Left renal pelvis (tissue), 4 donors: ENCODE measurements at regions not wholly inside any gene's neighbourhood (a gene's known extent, or its start where the extent isn't known, plus 50 kb on each side); places are given as distances from the start of the nearest gene placed in this dataset.
"Not testable (repeated sequence)": the region's sequence is repeated elsewhere in the genome, so short reads cannot be mapped to it uniquely, and the experiment has no call there.

Experiments
- DNase-seq, 4 donors: peaks; one replicate each; pipeline ENCODE4 v3.0.0-alpha.2; 2013; ENCODE audit warnings: low read depth in 4 of 4, low spot score in 3 of 4

DNA sequence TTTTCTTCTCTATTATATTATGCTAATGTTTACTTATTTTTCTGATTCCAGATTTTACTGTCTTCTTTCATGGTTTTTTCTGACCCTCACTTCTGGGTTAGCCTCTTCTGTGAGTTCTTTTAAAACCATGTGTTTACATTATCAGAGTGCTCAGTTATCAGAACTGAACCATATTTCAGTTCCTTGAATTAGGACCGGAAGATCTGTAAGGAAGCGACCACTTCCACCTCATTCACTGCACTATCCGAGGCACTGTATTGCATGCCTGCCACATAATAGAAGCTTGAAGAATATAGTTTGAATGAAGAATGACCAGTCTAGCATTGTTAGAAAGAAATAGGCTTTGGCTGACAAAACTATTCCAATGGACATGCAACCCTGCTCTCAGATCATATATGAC is 281.0 kb upstream of the DEPDC1 start:
- no peak for DNase-seq

DNA sequence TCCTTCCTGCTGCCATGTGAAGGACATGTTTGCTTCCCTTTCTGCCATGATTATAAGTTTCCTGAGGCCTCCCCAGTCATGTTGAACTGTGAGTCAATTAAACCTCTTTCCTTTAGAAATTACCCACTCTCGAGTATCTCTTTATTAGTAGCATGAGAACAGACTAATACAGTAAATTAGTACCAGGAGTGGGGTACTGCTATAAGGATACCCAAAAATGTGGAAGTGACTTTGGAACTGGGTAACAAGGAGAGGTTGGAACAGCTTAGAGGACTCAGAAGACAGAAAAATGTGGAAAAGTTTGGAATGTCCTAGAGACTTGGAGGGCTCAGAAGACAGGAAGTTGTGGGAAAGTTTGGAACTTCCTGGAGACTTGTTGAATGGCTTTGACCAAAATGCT is 283.0 kb upstream of the DEPDC1 start:
- not testable (repeated sequence) for DNase-seq

DNA sequence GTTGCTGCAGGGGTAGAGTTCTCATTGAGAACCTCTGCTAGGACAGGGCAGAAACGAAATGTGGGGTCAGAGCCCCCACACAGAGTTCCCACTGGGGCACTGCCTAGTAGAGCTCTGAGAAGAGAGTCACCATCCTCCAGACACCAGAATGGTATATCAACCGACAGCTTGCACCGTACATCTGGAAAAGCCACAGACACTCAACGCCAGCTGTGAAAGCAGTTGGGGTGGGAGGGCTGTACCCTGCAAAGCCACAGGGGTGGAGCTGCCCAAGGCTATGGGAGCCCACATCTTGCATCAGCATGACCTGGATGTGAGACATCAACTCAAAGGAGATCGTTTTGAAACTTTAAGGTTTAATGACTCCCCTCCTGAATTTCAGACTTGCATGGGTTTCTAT is 284.0 kb upstream of the DEPDC1 start:
- no peak for DNase-seq

DNA sequence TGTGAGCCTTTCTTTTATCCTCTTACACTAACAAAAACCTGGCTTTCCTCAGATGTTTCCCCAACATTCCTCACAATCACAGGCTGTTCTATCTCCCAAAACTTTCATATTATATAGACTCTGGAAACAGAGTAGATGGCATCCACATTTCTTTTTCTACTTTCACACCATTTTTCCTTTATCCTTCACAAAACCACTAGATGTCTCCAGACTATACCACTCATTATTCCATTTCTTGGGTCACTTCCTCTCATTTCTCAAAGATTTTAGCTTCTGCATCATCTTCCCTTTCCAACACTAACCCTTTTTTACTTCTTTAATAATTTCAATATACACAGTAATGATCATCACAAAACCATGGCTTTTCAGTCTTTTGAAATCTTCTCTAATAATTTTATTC is 286.0 kb upstream of the DEPDC1 start:
- DNase-seq, result no peak

DNA sequence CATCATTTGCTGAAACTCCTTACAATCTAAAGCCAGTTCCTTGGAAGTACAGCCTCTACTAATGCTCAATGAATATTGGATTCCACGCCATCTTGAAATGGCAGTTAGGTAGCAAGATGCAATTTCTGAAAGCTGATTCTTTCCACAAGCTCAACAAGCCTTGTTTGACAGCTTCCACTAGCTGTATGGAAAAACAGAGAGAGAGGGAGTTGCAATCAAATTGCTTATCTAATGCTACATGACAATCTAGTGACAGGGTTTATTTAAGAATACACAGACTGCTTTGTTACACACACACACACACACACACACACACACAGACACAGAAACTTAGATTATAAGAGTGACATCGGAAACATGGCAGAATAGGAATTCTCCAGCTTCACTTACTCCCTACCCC is 288.4 kb upstream of the DEPDC1 start:
- no peak for DNase-seq

DNA sequence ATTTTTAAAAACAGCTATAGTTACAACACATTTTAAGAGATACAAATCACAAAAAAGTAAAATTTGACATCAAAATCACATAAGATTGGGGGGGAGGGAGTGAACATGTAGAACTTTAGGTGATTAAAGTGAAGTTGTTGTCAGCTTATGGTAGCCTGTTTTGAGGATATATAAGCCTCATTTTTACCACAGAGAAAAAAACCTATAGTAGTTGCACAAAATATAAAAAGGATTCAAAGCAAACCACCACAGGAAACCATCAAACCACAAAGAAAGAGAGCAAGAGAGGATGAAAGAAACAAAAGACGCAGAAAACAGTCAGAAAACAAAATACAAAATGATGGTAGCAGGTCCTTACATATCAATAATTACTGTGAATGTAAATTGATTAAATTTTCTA is 291.9 kb upstream of the DEPDC1 start:
- DNase-seq, result no peak

DNA sequence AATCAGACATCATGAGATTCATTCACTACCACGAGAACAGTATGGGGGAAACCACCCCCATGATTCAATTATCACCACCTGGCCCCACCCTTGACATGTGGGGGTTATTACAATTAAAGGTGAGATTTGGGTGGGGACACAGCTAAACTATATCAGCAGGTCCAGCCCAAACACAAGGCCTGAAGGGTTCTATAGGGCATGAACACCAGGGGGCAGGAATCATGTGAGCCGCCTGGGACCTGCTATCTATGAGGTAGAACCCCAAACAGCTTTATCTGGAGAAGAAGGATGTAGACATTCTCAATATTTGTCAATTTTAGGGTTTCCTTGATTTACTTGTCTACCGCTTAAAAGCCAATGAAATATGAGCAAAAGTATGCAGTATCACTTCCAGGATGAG is 294.9 kb upstream of the DEPDC1 start:
- no peak for DNase-seq

DNA sequence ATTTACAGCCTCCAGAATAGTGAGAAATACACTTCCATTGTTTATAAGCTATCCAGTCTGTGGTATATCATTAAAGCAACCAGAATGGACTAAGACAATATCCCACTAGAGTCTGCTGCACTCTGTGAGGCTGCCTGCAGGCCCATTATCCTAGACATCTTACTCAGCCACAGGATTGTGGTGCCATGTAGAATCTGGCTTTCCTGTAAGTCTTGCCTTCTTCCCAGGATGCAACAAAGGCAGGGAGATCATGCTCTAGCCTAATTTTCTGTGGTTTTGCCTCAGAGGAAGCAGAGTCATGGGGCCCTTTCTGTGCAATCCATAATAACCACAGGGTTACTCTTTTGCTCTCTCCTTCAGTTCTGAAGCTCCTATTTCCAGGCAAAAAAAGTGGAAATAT is 299.1 kb upstream of the DEPDC1 start:
- DNase-seq, result no peak

DNA sequence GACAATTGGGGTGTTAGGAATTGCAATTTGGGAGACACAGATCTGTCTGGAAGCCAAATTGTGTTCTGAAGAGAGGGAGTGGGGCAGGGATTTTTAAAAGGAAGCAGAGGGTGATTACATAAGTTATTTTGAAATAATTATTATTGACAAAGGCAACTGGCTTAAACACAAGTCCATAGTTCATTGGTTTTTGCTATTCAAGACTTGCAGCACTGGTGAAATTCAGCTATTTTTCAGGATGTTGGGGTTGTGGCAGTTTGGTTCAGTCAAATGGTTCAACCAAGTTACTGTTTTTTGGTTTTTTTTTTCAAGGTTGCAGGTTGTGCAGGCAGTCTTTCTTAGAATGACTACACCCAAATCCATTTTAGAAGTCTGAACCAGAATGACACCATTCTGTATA is 300.0 kb upstream of the DEPDC1 start:
- no peak for DNase-seq

DNA sequence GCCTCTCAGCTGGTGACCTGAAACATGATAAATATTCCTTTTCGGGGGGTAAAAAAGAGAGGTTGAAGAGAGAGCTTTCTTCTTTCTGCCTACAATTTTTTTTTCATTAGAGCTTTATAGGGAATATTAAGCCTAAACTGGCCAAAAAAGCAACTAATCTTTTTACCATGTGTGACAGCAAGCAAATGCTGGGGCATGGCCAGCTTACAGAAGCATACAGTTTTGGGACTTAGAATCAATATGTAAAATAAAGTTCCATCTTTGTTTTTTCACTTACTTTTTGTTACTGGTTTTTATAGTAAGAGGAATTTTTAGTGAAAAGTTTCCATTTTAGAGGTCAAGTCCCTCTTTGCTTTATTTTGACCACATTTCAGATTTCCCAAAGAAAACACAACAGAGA is 301.2 kb upstream of the DEPDC1 start:
- no peak for DNase-seq

DNA sequence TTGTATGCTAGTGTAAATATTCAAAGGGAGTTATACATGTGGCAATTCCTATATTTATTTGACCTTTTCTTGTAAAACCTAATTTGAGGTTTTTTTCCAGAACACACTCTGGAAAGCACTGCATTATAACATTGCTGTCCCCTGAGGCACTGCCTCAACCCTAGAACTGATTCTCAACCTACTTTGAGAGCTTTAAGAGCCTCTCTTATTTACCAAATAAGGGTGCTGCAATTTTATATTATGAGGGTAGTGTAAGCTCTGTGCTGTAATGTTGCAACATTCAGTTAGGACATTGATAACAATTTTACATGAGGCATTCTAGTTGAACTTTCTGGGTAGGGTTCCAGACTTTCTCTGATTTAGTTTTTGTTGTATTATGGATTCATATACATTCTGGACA is 302.2 kb upstream of the DEPDC1 start:
- DNase-seq, result no peak

DNA sequence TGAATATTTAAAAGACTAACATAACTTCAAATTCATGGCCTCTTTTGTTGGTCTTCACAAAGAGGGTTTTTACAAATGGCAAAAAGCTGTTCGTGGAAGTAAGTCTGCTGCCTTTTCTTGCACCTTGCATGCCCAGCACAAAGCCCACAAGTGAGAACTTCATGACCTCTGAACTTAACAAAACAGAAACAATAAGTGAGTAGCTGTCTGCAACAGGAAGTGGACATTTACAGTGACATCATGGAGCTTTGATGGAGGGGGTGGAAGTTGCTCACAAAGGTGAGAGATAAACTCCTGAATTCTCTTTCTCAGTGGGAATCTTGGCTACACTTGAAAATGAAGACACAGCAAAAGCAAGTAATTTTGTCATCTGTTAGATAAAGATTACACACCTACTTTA is 303.3 kb upstream of the DEPDC1 start:
- DNase-seq, result no peak

DNA sequence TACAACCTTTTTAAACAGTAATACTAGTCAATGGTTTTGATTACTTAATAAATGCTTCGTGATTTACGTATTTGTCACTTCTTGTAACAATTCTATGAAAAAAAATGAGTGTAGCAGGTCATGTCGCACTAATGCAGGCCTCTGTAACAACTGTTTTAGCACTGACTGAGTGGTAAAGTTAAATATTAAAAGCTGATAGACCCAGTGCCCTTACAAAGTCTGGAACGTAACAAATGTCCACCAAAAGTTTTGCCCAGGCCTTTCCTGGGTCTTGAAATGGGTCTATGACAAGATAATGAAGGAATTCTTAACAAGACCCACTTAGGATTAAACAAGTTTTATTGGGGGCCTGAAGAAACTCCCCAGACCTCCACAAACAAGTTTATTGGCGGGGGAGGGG is 304.6 kb upstream of the DEPDC1 start:
- DNase-seq, result no peak

DNA sequence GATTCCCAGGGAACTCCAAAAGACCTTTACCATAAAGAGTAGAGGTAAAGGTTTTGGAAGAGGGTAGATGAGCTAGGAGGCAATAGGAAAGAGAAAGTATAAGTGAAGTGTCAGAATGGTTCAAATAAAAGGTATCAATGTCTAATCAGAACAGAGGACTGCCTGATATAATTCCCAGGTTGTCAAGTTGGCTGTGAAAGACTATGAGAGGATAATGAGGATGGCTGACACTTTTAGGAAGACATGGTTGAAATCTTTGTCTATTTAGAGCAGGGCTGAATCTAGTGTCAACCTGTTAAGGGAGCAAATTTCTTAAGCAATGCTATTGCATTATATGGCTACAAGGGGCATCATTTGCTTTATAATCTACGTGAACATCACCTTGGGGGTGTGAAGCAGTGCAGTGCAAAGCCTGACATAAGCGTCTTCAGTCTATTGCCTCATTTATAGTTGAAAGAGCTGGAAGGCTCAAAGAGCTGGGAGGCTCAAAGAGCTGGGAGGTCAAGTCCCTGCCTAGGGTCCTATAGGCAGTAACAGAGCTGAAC is 308.3 kb upstream of the DEPDC1 start:
- DNase-seq, result no peak

DNA sequence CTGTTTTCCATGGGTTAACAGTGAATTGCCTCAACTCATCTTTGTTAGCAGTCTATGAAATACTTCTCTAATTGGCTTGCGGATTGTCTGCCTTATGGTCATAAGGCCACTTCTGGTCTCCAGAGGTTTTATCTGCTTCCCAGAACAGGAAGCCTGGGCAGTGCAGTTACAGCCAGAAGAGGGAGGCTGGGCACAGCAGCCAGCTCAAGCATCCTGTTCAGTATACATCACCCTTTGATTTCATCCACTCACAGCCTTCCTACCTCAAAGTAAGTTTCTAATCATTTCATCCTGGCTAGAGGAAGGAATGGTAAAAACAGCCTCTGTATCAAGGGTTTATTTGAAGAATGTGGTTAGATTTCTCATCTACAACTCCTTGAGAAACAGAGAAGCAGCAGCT is 311.5 kb upstream of the DEPDC1 start:
- DNase-seq, result no peak

DNA sequence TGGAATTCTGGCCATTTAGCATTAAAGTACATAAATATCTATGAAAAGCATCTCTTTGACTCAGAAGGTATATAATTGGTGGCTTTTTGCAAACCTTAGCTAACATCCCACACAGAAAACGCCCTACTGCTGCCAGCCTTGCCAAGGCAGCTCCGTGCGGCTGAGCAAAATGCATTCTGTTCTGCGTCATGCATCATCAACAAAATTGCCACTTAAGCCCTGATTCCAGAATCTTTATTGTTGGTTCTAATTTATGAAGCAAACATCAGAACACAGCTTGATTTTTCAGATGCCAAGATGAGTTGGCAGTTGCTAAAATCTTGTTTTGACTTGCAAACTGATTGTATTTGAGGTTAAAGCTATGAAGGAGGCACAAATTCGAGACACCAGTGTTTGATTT is 314.9 kb upstream of the DEPDC1 start:
- peak in 2 of 4 donors; percentile 16 to 17 for DNase-seq

DNA sequence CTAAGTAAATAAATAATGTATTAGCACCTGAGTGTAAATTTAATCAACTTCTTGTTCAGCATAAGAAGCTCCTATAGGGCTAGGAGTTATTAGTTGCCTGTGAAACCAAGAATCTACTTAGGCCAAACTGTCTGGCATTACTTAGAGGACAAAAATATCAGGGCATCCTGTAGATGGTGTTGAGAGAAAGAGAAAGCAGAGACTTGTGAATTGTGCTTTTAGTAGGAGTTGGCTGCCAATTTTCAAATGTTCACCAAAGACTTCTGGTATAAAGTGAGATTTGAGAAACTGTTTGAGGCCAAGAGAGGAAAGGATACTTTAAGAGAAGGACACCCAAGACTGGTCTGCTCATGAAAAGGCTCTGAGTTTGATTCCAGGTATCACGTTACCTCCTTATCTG is 315.5 kb upstream of the DEPDC1 start:
- DNase-seq, result no peak

DNA sequence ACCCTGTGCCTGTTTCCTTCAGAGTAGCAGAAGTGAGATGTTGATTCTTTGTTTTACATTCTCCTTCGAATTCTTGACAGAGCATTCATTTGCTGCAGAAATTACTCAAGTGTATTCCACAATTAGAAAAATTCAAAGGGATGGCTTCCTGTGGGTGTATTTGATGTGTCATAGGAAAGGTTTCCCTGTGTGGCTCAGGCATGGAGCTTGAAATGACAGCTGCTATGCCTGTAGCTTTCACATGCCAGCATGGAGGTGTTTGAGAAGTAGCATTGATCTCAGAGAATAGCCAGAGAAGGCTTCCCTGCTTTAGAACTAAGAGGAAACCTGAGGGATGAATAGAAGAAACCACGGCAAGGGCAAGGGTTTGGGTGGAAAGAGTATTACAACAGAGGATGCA is 317.2 kb upstream of the DEPDC1 start:
- DNase-seq, result no peak

DNA sequence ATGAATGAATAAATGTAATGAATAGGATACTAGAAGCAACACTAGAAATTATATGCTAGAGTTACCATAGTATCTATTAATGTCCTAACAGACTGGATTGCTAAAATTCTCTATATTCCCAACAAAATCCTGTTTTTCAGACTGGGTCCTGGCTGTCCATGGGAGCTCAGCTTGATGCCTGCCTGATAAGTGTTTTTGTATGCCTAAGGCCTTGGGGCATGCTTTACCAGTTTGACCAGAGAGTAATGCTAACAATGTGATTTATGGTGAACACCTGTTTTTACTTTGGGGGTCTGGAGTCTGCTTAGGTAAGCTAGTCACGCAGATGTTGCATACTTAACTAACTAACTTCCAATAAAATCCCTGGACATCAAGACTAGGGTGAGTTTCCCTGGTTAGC is 318.8 kb upstream of the DEPDC1 start:
- no peak for DNase-seq

DNA sequence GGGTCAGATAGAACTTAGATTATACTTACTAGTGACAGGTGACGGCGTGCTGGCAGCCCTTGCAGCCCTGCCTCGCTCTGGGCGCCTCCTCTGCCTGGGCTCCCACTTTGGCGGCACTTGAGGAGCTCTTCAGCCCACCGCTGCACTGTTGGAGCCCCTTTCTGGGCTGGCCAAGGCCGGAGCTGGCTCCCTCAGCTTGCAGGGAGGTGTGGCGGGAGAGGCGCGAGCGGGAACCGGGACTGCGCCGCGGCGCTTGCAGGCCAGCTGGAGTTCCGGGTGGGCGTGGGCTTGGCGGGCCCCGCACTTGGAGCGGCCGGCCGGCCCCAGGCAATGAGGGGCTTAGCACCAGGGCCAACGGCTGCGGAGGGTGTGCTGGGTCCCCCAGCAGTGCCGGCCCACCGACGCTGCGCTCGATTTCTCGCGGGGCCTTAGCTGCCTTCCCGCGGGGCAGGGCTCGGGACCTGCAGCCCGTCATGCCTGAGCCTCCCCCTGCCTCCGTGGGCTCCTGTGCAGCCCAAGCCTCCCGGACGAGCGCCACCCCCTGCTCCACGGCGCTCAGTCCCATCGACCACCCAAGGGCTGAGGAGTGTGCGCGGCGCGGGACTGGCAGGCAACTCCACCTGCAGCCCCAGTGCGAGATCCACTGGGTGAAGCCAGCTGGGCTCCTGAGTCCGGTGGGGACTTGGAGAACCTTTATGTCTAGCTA is 320.8 kb upstream of the DEPDC1 start:
- not testable (repeated sequence) for DNase-seq

DNA sequence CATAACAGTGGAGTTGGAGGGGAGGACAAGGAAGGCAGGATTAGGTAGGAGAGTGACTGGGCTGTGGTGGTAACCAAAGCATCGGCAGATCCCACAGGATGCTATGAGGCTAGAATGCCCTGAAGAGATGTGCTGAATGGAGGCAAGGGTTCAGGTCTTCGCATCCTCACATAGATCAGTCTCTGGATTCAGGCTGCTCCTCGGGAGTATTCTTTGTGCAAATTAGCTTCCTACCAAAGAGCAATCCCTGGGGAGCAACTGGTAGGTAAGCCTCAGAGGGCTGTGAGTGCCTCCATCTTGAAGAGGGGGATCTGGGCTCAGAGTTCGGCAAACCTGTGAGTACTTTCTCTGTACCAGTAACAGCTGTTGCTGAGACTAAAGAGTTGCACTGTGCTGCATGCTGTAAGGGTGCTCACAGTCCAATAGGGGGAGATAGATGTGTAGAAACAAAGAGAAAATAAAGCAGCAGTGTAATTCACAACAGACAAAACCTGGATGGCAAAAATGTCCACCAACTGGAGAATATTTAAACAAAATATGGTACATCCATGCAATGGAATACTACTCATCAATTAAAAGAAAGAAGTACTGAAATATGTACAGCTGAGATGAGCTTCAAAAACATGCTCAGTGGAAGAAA is 322.4 kb upstream of the DEPDC1 start:
- DNase-seq, result no peak

DNA sequence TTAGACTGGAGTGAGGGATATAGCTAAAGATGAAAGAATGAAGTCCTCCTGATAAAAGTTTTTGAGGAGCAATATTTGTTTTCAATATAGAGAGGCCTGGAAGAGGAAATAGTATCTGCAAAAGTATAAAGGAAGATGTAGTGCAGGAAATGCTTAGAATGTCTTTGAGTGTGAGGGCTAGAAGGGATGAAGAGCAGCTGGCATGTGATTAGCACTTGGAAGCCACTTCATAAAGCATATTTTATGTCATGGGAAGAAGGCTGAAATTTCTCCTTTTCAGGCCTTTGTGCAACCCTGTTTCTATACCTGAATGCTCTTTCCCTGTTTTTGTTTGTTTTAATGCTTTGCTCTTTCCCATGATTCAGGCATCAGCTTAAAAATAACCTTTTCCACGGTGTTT is 323.3 kb upstream of the DEPDC1 start:
- no peak for DNase-seq

DNA sequence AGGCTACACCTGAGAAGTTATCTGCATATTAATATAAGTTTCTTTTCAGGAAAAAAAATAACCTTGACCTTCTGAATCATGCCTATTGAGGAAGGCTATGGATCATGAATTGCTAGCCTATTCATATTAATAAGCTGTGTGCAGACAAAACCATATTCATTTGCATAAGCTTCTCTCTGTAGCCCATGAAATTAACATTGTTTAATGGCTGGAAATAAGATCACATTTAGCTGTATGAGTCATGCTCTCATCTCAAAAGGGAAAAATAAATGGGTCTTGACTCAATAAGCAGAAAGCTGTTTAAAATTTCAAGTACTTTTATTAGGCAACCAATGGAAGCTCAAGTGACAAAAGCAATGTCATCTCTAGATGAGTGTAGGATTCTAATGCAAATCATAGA is 330.0 kb upstream of the DEPDC1 start:
- DNase-seq, result no peak
